22Rv1 (cell line): ENCODE measurements at regions not wholly inside any gene's neighbourhood (a gene's known extent, or its start where the extent isn't known, plus 50 kb on each side); places are given as distances from the start of the nearest gene placed in this dataset.

ENCODE experiments used
- H3K27ac ChIP-seq: fragments of 450-650 bp; 2 replicates; pipeline ENCODE4 v1.5.1; 2017
- ZFX ChIP-seq: fragments of 450-650 bp; IDR thresholded peaks from 2 replicates; pipeline ENCODE4 v1.6.1; 2017; ENCODE audit warnings: antibody characterized with exemption, borderline replicate concordance
- TF ChIP-seq, protein P1 (sequence below): fragments of 450-650 bp; IDR thresholded peaks from 2 replicates; pipeline ENCODE4 v1.5.1; 2017; ENCODE audit warnings: mild to moderate bottlenecking

DNA sequence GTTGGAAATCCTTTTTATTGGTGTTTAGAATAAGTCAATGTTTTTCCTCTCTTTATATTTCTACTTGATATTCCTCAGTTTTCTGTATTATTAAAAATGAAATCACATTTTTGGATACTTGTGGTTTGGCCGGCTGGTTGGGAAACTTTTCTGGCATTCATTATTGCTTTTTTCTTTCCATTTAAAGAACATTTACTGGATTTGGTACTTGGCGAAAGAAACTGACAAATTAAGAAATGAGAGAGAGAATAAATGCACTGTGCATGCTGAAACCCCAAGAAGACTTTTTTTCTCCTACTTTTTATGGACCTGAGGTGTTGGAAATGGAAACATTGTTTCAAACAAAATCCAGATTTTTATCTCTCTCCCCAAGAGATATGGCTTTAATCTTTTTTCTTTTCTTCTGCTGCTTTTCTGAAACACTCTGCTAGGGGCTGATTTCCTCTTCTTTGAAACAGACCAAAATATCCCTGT is 128.4 kb downstream of the SNX18 start:
- no peak overlapping the region for H3K27ac ChIP-seq
- TF ChIP-seq ZFX = no peak
- TF ChIP-seq, protein P1, sequence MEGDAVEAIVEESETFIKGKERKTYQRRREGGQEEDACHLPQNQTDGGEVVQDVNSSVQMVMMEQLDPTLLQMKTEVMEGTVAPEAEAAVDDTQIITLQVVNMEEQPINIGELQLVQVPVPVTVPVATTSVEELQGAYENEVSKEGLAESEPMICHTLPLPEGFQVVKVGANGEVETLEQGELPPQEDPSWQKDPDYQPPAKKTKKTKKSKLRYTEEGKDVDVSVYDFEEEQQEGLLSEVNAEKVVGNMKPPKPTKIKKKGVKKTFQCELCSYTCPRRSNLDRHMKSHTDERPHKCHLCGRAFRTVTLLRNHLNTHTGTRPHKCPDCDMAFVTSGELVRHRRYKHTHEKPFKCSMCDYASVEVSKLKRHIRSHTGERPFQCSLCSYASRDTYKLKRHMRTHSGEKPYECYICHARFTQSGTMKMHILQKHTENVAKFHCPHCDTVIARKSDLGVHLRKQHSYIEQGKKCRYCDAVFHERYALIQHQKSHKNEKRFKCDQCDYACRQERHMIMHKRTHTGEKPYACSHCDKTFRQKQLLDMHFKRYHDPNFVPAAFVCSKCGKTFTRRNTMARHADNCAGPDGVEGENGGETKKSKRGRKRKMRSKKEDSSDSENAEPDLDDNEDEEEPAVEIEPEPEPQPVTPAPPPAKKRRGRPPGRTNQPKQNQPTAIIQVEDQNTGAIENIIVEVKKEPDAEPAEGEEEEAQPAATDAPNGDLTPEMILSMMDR = no peak

DNA sequence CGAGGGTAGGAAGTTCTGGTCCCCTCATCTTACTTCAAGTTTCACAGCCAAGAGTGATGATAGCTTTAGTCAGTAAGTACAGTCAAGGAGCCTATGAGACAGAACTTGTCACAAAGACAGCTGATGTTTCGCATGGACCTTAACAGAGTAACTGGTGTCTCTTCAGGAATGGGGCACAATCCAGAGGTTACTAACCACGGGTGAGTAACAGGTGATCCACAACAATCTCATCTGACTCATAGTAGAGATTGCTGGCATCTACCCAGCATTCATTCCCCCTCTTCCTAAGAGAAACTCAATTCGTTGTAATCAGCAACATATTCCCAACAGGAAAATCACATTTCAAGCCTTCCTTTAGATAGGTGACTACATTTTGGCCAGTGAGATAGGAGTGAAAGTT is 126.7 kb downstream of the SNX18 start:
- no peak for TF ChIP-seq ZFX
- TF ChIP-seq, protein P1 = no peak
- H3K27ac ChIP-seq = no peak overlapping the region

DNA sequence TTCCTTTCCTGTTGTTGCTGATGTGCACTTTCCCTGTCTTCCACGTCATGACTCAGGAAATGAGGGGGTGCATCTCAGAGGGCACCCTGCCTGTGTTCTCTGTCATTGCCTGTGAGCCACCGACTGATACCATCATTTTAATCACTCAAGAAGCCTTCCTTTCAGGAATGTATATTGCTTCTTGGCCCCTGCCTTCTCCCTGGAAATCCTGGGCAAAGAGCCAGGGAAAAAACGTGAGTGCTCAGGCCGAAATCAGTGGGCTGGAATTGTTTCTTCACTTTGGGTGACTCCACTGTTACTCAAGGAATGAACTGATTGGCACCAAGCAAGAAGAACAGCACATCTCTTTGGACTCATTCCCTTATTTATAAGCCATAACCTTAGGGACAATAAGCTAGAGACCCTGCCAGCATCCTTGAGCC is 126.1 kb downstream of the SNX18 start:
- no peak for TF ChIP-seq ZFX
- TF ChIP-seq, protein P1 = no peak
- H3K27ac ChIP-seq = no peak overlapping the region

DNA sequence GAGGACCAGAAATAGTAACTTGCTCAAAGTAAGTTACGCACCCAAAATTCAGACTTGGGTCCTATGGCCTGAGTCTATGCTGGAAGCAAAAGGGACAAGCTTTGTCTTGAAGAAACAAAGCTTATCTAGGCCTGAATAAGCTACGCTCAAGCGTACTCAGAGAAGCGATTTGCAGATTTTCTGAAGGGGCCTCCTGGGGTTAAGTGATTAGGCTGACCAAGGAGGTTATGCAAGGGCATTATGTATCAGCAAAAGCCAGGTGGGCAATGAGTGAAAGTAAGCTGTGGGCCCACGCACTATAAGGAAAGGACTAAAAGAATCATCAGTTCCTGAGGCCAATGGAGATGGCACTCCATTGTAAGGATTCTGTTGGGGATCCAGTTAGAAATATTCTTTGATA is 122.1 kb downstream of the SNX18 start:
- H3K27ac ChIP-seq = no peak overlapping the region
- TF ChIP-seq, protein P1 = no peak
- TF ChIP-seq ZFX = no peak

DNA sequence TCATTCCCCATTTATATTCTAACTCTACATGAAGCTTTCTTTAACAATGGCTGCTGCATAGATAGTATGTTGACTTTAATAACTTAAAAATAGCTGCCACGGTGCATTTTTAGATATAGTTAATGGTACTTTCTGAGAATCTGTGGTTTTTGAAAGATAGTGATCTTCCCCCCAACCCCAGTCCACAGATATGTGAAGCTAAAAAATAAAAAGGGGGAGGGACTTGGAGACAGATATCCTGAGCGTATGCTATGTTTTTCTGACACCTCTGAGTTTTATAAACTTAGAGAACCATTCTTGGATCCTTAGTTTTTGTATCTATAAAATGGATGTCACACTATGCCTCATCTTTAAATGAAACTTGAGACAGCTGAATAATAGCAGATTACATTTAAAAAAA is 120.5 kb downstream of the SNX18 start:
- no peak for TF ChIP-seq ZFX
- TF ChIP-seq, protein P1 = no peak
- H3K27ac ChIP-seq = no peak overlapping the region

DNA sequence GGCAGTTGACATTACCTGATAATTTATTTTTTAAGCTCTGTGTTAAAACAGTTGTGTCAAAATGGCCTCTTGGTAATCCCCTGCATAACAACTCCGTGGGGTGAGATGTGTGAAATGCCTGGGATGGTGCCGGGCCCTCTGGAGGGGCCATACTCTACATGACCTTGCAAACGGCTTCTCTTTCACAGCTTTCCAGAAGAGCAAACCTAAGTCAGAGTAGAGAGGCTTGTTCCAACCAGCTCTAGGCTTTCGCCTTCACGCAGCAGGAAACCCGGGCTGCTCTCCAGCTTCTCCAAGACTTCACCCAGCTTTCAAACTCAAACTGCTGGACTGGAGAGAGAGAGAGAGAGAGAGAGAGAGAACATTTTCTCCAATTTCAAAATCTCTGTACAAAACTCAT is 120.1 kb downstream of the SNX18 start:
- no peak overlapping the region for H3K27ac ChIP-seq
- TF ChIP-seq, protein P1 = no peak
- TF ChIP-seq ZFX = no peak

DNA sequence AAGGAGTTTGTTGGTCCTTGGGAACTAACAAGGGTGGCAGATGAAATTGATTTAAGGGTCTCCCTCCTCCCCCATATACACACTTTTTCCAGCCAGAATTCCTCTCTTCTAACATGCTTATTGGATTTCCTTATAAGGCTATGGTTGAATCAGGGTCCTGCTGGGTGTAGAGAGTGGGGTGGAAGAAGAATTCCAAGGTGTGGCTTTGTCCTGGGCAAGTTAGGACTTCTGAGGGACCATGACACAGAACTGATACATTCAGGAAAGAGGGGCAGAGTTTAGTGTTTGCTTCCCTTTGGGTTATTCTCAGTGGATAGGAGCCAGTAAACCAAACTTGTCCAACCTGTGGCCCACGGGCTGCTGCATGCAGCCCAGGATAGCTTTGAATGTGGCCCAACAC is 116.5 kb downstream of the SNX18 start:
- TF ChIP-seq, protein P1 = no peak
- TF ChIP-seq ZFX = no peak
- H3K27ac ChIP-seq = no peak overlapping the region
